ENCODE measurements at regions not wholly inside any gene's neighbourhood (a gene's known extent, or its start where the extent isn't known, plus 50 kb on each side); places are given as distances from the start of the nearest gene placed in this dataset.

GRCh38 chr6:112581015-112581414, 233.9 kb downstream of the RFPL4B start:
- no peak overlapping the region for H3K4me3 ChIP-seq (ENCODE audit: low read depth, low read length)
- DNase-seq (ENCODE audit: low read depth) = no peak
- no peak for TF ChIP-seq CTCF (IDR thresholded peaks at IDR 0.05; ENCODE audit: insufficient read depth, low read depth, low read length)

GRCh38 chr6:112590326-112590725, 243.2 kb downstream of the RFPL4B start:
- TF ChIP-seq CTCF (IDR thresholded peaks at IDR 0.05; ENCODE audit: insufficient read depth, low read depth, low read length) = no peak
- no peak for DNase-seq (ENCODE audit: low read depth)
- H3K4me3 ChIP-seq (ENCODE audit: low read depth, low read length) = no peak overlapping the region

GRCh38 chr6:112591329-112591728, 244.2 kb downstream of the RFPL4B start:
- H3K4me3 ChIP-seq (ENCODE audit: low read depth, low read length) = no peak overlapping the region
- DNase-seq (ENCODE audit: low read depth) = no peak
- no peak for TF ChIP-seq CTCF (IDR thresholded peaks at IDR 0.05; ENCODE audit: insufficient read depth, low read depth, low read length)

GRCh38 chr6:112592159-112592558, 245.0 kb downstream of the RFPL4B start:
- no peak for TF ChIP-seq CTCF (IDR thresholded peaks at IDR 0.05; ENCODE audit: insufficient read depth, low read depth, low read length)
- H3K4me3 ChIP-seq (ENCODE audit: low read depth, low read length) = no peak overlapping the region
- DNase-seq (ENCODE audit: low read depth) = no peak

- no peak for DNase-seq (ENCODE audit: low read depth)
- H3K4me3 ChIP-seq (ENCODE audit: low read depth, low read length) = no peak overlapping the region
- TF ChIP-seq CTCF (IDR thresholded peaks at IDR 0.05; ENCODE audit: insufficient read depth, low read depth, low read length) = no peak
These were observed 247.9 kb downstream of the RFPL4B start for GRCh38 chr6:112594886-112595594.

GRCh38 chr6:112595841-112596240, 248.7 kb downstream of the RFPL4B start:
- DNase-seq (ENCODE audit: low read depth) = no peak

More at GRCh38 chr6:112595841-112596240, 248.7 kb downstream of the RFPL4B start:
- H3K4me3 ChIP-seq (ENCODE audit: low read depth, low read length) = no peak overlapping the region
- no peak for TF ChIP-seq CTCF (IDR thresholded peaks at IDR 0.05; ENCODE audit: insufficient read depth, low read depth, low read length)

Data from fibroblast of villous mesenchyme (primary cell).